HFF-Myc (cell line): ENCODE measurements at regions not wholly inside any gene's neighbourhood (a gene's known extent, or its start where the extent isn't known, plus 50 kb on each side); places are given as distances from the start of the nearest gene placed in this dataset.

ENCODE experiments used
- DNase-seq: peaks from one replicate; pipeline ENCODE4 v3.0.0-alpha.2; 2011; ENCODE audit warnings: low read depth; ENCODE audit errors: extremely low read depth
- H3K4me3 ChIP-seq: replicated peaks from 2 replicates; pipeline ENCODE4 v1.5.1; 2011; ENCODE audit warnings: low read depth, mild to moderate bottlenecking, control low read depth, low read length
- CTCF ChIP-seq: IDR thresholded peaks from 2 replicates; pipeline ENCODE4 v1.5.1; 2012; ENCODE audit warnings: mild to moderate bottlenecking, low read depth, low read length, control low read depth; ENCODE audit errors: missing control alignments

- no peak for DNase-seq
- TF ChIP-seq CTCF: no peak
- no peak overlapping the region for H3K4me3 ChIP-seq
Measured at GRCh38 chr4:162954976-162955375, 211.7 kb downstream of the NAF1 start.

- H3K4me3 ChIP-seq: no peak overlapping the region
- DNase-seq: no peak
- no peak for TF ChIP-seq CTCF
Measured at GRCh38 chr4:162952232-162952631, 214.5 kb downstream of the NAF1 start.

GRCh38 chr4:162945713-162946112, 221.0 kb downstream of the NAF1 start:
- H3K4me3 ChIP-seq: no peak overlapping the region
- DNase-seq: no peak
- TF ChIP-seq CTCF: no peak

GRCh38 chr4:162943263-162943662, 223.4 kb downstream of the NAF1 start:
- DNase-seq: no peak
- H3K4me3 ChIP-seq: no peak overlapping the region
- no peak for TF ChIP-seq CTCF

GRCh38 chr4:162938738-162939485, 227.8 kb downstream of the NAF1 start:
- no peak for TF ChIP-seq CTCF
- DNase-seq: no peak
- no peak overlapping the region for H3K4me3 ChIP-seq

GRCh38 chr4:162935214-162935613, 231.5 kb downstream of the NAF1 start:
- DNase-seq: no peak
- TF ChIP-seq CTCF: no peak
- H3K4me3 ChIP-seq: no peak overlapping the region

GRCh38 chr4:162931286-162931685, 235.4 kb downstream of the NAF1 start:
- H3K4me3 ChIP-seq: no peak overlapping the region
- TF ChIP-seq CTCF: no peak
- no peak for DNase-seq
